Prostate gland (tissue), 2 donors: ENCODE measurements at regions not wholly inside any gene's neighbourhood (a gene's known extent, or its start where the extent isn't known, plus 50 kb on each side); places are given as distances from the start of the nearest gene placed in this dataset.

ENCODE experiments used
- POLR2AphosphoS5 ChIP-seq: sonication (generic); formaldehyde crosslinking; IDR thresholded peaks from one replicate; pipeline ENCODE4 v1.6.1; 2017; ENCODE audit warnings: antibody characterized with exemption
- TF ChIP-seq, protein P1 (sequence below), 4 experiments: fragments of 200-600 bp in 2 of 4; fragments of 450-650 bp in 2 of 4; sonication (generic) in 2 of 4; IDR thresholded peaks; 1 replicate in 3 of 4; 2 replicates in 1 of 4; pipeline ENCODE4 v1.5.1; 2016 to 2019; ENCODE audit warnings: antibody characterized with exemption in 4 of 4, mild to moderate bottlenecking in 2 of 4, moderate library complexity in 2 of 4

DNA sequence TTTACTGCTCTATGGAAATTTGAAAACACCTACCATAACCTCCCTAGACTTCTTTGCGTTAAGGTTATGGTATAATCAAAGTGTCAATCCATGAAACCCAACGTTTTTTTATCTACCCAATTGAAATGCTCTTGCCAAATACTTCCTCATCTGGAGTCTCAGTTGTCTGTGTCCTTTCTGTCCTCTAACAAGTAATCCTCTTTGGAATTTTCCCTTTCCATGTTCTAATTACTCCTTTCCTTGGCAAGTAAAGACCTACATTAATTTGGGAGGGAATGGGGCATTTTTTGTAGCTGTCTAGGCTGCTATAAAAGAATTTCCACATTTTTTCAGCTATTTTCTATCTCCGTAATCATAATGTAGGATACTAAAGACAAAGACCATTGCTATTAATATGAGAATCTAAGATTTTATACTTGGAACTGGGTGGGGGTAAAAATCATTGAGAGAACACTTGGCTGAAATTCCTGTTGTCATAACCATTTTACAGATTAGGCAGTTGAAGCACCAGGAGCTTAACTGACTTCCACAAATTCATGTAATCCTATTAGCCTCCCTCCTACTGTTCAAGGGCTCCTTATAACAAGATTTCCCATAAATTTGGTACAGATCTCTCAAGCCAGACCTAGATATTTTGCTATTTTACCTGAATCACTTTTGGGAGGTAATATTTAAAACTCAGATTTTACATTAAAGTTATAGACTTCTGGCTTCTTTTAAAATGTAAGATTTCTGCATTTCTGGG lies 1307.6 kb downstream of the XPNPEP1 start:
- TF ChIP-seq POLR2AphosphoS5 = no peak
- TF ChIP-seq, protein P1, sequence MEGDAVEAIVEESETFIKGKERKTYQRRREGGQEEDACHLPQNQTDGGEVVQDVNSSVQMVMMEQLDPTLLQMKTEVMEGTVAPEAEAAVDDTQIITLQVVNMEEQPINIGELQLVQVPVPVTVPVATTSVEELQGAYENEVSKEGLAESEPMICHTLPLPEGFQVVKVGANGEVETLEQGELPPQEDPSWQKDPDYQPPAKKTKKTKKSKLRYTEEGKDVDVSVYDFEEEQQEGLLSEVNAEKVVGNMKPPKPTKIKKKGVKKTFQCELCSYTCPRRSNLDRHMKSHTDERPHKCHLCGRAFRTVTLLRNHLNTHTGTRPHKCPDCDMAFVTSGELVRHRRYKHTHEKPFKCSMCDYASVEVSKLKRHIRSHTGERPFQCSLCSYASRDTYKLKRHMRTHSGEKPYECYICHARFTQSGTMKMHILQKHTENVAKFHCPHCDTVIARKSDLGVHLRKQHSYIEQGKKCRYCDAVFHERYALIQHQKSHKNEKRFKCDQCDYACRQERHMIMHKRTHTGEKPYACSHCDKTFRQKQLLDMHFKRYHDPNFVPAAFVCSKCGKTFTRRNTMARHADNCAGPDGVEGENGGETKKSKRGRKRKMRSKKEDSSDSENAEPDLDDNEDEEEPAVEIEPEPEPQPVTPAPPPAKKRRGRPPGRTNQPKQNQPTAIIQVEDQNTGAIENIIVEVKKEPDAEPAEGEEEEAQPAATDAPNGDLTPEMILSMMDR (IDR thresholded peaks at IDR 0.05) = no peak
